ENCODE measurements at regions not wholly inside any gene's neighbourhood (a gene's known extent, or its start where the extent isn't known, plus 50 kb on each side); places are given as distances from the start of the nearest gene placed in this dataset.
"Not testable (repeated sequence)": the region's sequence is repeated elsewhere in the genome, so short reads cannot be mapped to it uniquely, and the experiment has no call there.

DNA sequence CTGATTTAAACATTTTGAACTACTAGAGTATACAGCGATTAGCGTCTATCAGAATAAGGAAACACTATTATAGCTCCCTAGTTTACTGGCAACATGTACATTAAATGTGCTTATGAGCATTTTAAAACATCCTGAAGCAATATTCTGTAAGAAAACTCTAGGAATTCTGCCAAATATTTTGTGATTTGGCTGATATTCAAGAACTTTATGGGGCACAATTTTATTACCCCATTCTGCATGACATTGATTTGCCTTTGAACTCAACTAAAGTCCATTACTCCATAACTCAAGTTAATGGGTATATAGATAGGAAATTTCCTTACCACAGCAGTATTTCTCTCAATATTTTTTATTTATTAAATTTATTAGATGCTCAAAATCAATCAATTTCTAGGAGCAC lies 369.9 kb upstream of the KCND2 start:
- DNase-seq, result no peak
- Histone ChIP-seq H3K4me3 (ENCODE audit: control insufficient read depth in 1 of 7, extremely low read depth in 1 of 7, insufficient read depth in 4 of 7, low read depth in 2 of 7, low read length in 6 of 7) (no peak overlapping the region), H3K4me1 (ENCODE audit: control extremely low read depth in 1 of 4, control insufficient read depth in 4 of 4, insufficient read depth in 4 of 4, low read length in 3 of 4) (no peaks in the 10 kb centered on the region), H3K27me3 (replicated peaks in 2 of 5; ENCODE audit: control insufficient read depth in 4 of 5, insufficient read depth in 5 of 5, low read length in 4 of 5) (no peaks in the 10 kb centered on the region), H3K36me3 (ENCODE audit: control insufficient read depth in 4 of 4, insufficient read depth in 4 of 4, low read length in 3 of 4) (no peaks in the 10 kb centered on the region), H3K27ac (ENCODE audit: insufficient read depth in 1 of 2, low read depth in 1 of 2, low read length in 2 of 2, poor library complexity in 1 of 2, severe bottlenecking in 2 of 2) (no peak overlapping the region), H3K9me3 (ENCODE audit: control extremely low read depth in 1 of 5, control insufficient read depth in 4 of 5, insufficient read depth in 2 of 5, low read depth in 1 of 5, low read length in 4 of 5) (no peaks in the 10 kb centered on the region)
- POLR2A ChIA-PET, result no interaction called here
- WGBS (ENCODE audit: insufficient coverage), result no CpG with 5 or more reads among the region's 2 CpGs
- CTCF ChIA-PET, result no interaction called here

DNA sequence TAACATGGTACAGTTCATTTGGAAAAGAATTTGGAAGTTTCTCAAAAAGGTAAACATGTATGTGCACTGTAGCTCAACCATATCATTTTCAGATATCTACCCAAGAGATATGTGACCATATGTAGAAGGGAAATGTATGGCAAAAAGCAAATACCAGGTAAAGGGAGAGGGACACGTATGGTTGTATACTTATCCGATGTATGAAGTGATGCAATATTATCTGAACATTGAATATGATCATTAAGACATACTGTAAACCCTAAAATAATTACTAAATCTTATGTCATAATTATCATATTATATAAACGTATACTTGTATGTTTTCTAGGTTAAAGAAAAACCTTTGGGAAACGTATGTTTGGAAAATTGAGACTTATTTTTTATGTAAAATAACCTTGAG lies 367.5 kb upstream of the KCND2 start:
- H3K27me3 ChIP-seq (replicated peaks in 2 of 5; ENCODE audit: control insufficient read depth in 4 of 5, insufficient read depth in 5 of 5, low read length in 4 of 5), result no peaks in the 10 kb centered on the region
- no peak overlapping the region for H3K27ac ChIP-seq (ENCODE audit: insufficient read depth in 1 of 2, low read depth in 1 of 2, low read length in 2 of 2, poor library complexity in 1 of 2, severe bottlenecking in 2 of 2)
- WGBS (ENCODE audit: insufficient coverage), result no CpG with 5 or more reads among the region's 4 CpGs
- CTCF ChIA-PET, result no interaction called here
- DNase-seq, result no peak
- H3K4me1 ChIP-seq (ENCODE audit: control extremely low read depth in 1 of 4, control insufficient read depth in 4 of 4, insufficient read depth in 4 of 4, low read length in 3 of 4), result no peaks in the 10 kb centered on the region
- H3K4me3 ChIP-seq (ENCODE audit: control insufficient read depth in 1 of 7, extremely low read depth in 1 of 7, insufficient read depth in 4 of 7, low read depth in 2 of 7, low read length in 6 of 7), result no peak overlapping the region
- POLR2A ChIA-PET, result no interaction called here
- H3K36me3 ChIP-seq (ENCODE audit: control insufficient read depth in 4 of 4, insufficient read depth in 4 of 4, low read length in 3 of 4), result no peaks in the 10 kb centered on the region
- no peaks in the 10 kb centered on the region for H3K9me3 ChIP-seq (ENCODE audit: control extremely low read depth in 1 of 5, control insufficient read depth in 4 of 5, insufficient read depth in 2 of 5, low read depth in 1 of 5, low read length in 4 of 5)

DNA sequence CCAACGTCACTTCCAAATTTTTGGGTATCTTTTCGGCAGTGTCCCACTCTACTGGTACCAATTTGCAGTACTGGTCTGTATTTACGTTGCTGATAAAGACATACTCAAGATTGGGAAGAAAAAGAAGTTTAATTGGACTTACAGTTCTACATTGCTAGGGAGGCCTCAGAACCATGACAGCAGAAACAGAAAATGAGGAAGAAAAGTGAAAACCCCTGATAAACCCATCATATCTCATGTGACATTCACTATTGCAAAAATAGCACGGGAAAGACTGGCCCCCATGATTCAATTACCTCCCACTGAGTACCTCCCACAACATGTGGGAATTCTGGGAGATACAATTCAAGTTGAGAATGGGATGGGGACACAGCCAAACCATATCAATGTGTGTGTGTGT lies 364.0 kb upstream of the KCND2 start:
- H3K36me3 ChIP-seq (ENCODE audit: control insufficient read depth in 4 of 4, insufficient read depth in 4 of 4, low read length in 3 of 4), result no peaks in the 10 kb centered on the region
- 100% methylated on average over 2 of the region's 4 CpGs for WGBS (ENCODE audit: insufficient coverage)
- no peak overlapping the region for H3K27ac ChIP-seq (ENCODE audit: insufficient read depth in 1 of 2, low read depth in 1 of 2, low read length in 2 of 2, poor library complexity in 1 of 2, severe bottlenecking in 2 of 2)
- no peaks in the 10 kb centered on the region for H3K27me3 ChIP-seq (replicated peaks in 2 of 5; ENCODE audit: control insufficient read depth in 4 of 5, insufficient read depth in 5 of 5, low read length in 4 of 5)
- H3K4me3 ChIP-seq (ENCODE audit: control insufficient read depth in 1 of 7, extremely low read depth in 1 of 7, insufficient read depth in 4 of 7, low read depth in 2 of 7, low read length in 6 of 7), result no peak overlapping the region
- POLR2A ChIA-PET, result no interaction called here
- CTCF ChIA-PET, result no interaction called here
- no peaks in the 10 kb centered on the region for H3K4me1 ChIP-seq (ENCODE audit: control extremely low read depth in 1 of 4, control insufficient read depth in 4 of 4, insufficient read depth in 4 of 4, low read length in 3 of 4)
- H3K9me3 ChIP-seq (ENCODE audit: control extremely low read depth in 1 of 5, control insufficient read depth in 4 of 5, insufficient read depth in 2 of 5, low read depth in 1 of 5, low read length in 4 of 5), result no peaks in the 10 kb centered on the region
- DNase-seq, result no peak

DNA sequence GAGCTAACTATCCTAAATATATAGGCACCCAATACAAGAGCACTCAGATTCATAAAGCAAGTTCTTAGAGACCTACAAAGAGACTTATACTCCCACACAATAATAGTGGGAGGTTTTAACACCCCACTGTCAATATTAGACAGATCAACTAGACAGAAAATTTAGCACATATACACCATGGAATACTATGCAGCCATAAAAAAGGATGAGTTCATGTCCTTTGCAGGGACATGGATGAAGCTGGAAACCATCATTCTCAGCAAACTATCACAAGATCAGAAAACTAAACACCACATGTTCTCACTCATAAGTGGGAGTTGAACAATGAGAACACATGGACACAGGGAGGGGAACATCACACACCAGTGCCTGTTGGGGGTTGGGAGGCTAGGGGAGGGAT lies 358.9 kb upstream of the KCND2 start:
- CTCF ChIA-PET, POLR2A ChIA-PET: not testable (repeated sequence)

DNA sequence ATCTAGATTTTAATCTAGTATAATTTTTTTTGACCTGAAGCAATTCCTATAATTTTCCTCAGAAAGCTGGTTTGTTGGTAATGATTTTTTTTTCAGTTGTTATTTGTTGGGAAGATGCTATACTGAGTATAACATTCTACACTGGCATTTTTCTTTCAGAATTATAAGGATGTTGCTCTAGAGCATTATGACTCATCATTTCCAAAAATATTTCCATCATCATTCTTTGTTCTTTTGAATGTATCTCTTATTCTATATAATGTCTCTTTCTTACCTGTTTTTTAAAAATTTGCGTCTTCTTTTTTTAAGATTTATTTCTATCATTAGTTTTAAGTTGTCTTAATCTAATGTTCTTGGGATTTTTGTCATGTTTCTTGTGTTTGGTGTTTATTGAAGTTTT lies 356.5 kb upstream of the KCND2 start:
- WGBS (ENCODE audit: insufficient coverage), result no CpG with 5 or more reads among the region's 1 CpG
- Histone ChIP-seq H3K4me3 (ENCODE audit: control insufficient read depth in 1 of 7, extremely low read depth in 1 of 7, insufficient read depth in 4 of 7, low read depth in 2 of 7, low read length in 6 of 7) (no peak overlapping the region), H3K9me3 (ENCODE audit: control extremely low read depth in 1 of 5, control insufficient read depth in 4 of 5, insufficient read depth in 2 of 5, low read depth in 1 of 5, low read length in 4 of 5) (no peaks in the 10 kb centered on the region), H3K27ac (ENCODE audit: insufficient read depth in 1 of 2, low read depth in 1 of 2, low read length in 2 of 2, poor library complexity in 1 of 2, severe bottlenecking in 2 of 2) (no peak overlapping the region), H3K36me3 (ENCODE audit: control insufficient read depth in 4 of 4, insufficient read depth in 4 of 4, low read length in 3 of 4) (no peaks in the 10 kb centered on the region), H3K27me3 (replicated peaks in 2 of 5; ENCODE audit: control insufficient read depth in 4 of 5, insufficient read depth in 5 of 5, low read length in 4 of 5) (no peaks in the 10 kb centered on the region), H3K4me1 (ENCODE audit: control extremely low read depth in 1 of 4, control insufficient read depth in 4 of 4, insufficient read depth in 4 of 4, low read length in 3 of 4) (no peaks in the 10 kb centered on the region)
- CTCF ChIA-PET, result no interaction called here
- no peak for DNase-seq
- POLR2A ChIA-PET, result no interaction called here

More for the DNA sequence above, 358.9 kb upstream of the KCND2 start:
- not testable (repeated sequence) for H3K27ac ChIP-seq (ENCODE audit: insufficient read depth in 1 of 2, low read depth in 1 of 2, low read length in 2 of 2, poor library complexity in 1 of 2, severe bottlenecking in 2 of 2); H3K4me1 ChIP-seq (ENCODE audit: control extremely low read depth in 1 of 4, control insufficient read depth in 4 of 4, insufficient read depth in 4 of 4, low read length in 3 of 4); H3K9me3 ChIP-seq (ENCODE audit: control extremely low read depth in 1 of 5, control insufficient read depth in 4 of 5, insufficient read depth in 2 of 5, low read depth in 1 of 5, low read length in 4 of 5); H3K27me3 ChIP-seq (replicated peaks in 2 of 5; ENCODE audit: control insufficient read depth in 4 of 5, insufficient read depth in 5 of 5, low read length in 4 of 5); H3K4me3 ChIP-seq (ENCODE audit: control insufficient read depth in 1 of 7, extremely low read depth in 1 of 7, insufficient read depth in 4 of 7, low read depth in 2 of 7, low read length in 6 of 7); H3K36me3 ChIP-seq (ENCODE audit: control insufficient read depth in 4 of 4, insufficient read depth in 4 of 4, low read length in 3 of 4); DNase-seq

- ChIA-PET CTCF (no interaction called here), POLR2A (no interaction called here)
- Histone ChIP-seq H3K4me1 (ENCODE audit: control extremely low read depth in 1 of 4, control insufficient read depth in 4 of 4, insufficient read depth in 4 of 4, low read length in 3 of 4) (no peaks in the 10 kb centered on the region), H3K36me3 (ENCODE audit: control insufficient read depth in 4 of 4, insufficient read depth in 4 of 4, low read length in 3 of 4) (no peaks in the 10 kb centered on the region), H3K9me3 (ENCODE audit: control extremely low read depth in 1 of 5, control insufficient read depth in 4 of 5, insufficient read depth in 2 of 5, low read depth in 1 of 5, low read length in 4 of 5) (no peaks in the 10 kb centered on the region), H3K27me3 (replicated peaks in 2 of 5; ENCODE audit: control insufficient read depth in 4 of 5, insufficient read depth in 5 of 5, low read length in 4 of 5) (no peaks in the 10 kb centered on the region), H3K27ac (ENCODE audit: insufficient read depth in 1 of 2, low read depth in 1 of 2, low read length in 2 of 2, poor library complexity in 1 of 2, severe bottlenecking in 2 of 2) (no peak overlapping the region), H3K4me3 (ENCODE audit: control insufficient read depth in 1 of 7, extremely low read depth in 1 of 7, insufficient read depth in 4 of 7, low read depth in 2 of 7, low read length in 6 of 7) (no peak overlapping the region)
- no peak for DNase-seq
- WGBS (ENCODE audit: insufficient coverage), result no CpG with 5 or more reads among the region's 1 CpG
Observed at GRCh38 chr7:119918185-119918584, 354.8 kb upstream of the KCND2 start.

GRCh38 chr7:119919986-119920385 lies 353.0 kb upstream of the KCND2 start:
- Histone ChIP-seq H3K36me3 (ENCODE audit: control insufficient read depth in 4 of 4, insufficient read depth in 4 of 4, low read length in 3 of 4) (no peaks in the 10 kb centered on the region), H3K27ac (ENCODE audit: insufficient read depth in 1 of 2, low read depth in 1 of 2, low read length in 2 of 2, poor library complexity in 1 of 2, severe bottlenecking in 2 of 2) (no peak overlapping the region), H3K9me3 (ENCODE audit: control extremely low read depth in 1 of 5, control insufficient read depth in 4 of 5, insufficient read depth in 2 of 5, low read depth in 1 of 5, low read length in 4 of 5) (no peaks in the 10 kb centered on the region), H3K4me1 (ENCODE audit: control extremely low read depth in 1 of 4, control insufficient read depth in 4 of 4, insufficient read depth in 4 of 4, low read length in 3 of 4) (no peaks in the 10 kb centered on the region), H3K4me3 (ENCODE audit: control insufficient read depth in 1 of 7, extremely low read depth in 1 of 7, insufficient read depth in 4 of 7, low read depth in 2 of 7, low read length in 6 of 7) (no peak overlapping the region), H3K27me3 (replicated peaks in 2 of 5; ENCODE audit: control insufficient read depth in 4 of 5, insufficient read depth in 5 of 5, low read length in 4 of 5) (no peaks in the 10 kb centered on the region)
- POLR2A ChIA-PET, result no interaction called here
- DNase-seq, result no peak
- CTCF ChIA-PET, result no interaction called here
